Epithelial cell of esophagus (primary cell): ENCODE measurements at regions not wholly inside any gene's neighbourhood (a gene's known extent, or its start where the extent isn't known, plus 50 kb on each side); places are given as distances from the start of the nearest gene placed in this dataset.

ENCODE experiments used
- DNase-seq: peaks from one replicate; pipeline ENCODE4 v3.0.0; 2010; ENCODE audit warnings: low read depth
- H3K4me3 ChIP-seq: 2 replicates; pipeline ENCODE4 v1.5.1; 2011; ENCODE audit warnings: mild to moderate bottlenecking, low read length, control low read depth
- CTCF ChIP-seq: IDR thresholded peaks from 2 replicates; pipeline ENCODE4 v1.5.1; 2011; ENCODE audit warnings: low read depth, mild to moderate bottlenecking, low read length, control low read depth, inconsistent platforms; ENCODE audit not compliant: insufficient read depth; ENCODE audit errors: missing control alignments

DNA sequence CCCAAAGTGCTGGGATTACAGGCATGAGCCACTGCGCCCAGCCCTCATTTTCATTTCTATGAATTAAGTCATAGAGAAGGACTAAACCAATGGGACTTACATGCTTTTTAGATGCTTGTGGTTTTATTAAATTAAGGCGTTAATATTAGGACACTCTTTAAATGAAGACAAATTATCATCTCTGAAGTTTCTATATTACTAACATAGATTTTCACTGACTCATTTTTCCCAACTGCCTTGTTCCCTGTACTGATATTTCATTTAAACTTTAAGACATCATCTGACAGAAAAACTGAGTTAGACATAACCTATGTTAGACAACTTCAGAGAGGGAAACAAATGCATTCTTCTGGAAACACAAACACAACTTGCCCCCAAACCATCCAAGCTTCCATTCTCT is 99.8 kb downstream of the BTG1 start:
- no peak overlapping the region for H3K4me3 ChIP-seq
- DNase-seq: no peak

DNA sequence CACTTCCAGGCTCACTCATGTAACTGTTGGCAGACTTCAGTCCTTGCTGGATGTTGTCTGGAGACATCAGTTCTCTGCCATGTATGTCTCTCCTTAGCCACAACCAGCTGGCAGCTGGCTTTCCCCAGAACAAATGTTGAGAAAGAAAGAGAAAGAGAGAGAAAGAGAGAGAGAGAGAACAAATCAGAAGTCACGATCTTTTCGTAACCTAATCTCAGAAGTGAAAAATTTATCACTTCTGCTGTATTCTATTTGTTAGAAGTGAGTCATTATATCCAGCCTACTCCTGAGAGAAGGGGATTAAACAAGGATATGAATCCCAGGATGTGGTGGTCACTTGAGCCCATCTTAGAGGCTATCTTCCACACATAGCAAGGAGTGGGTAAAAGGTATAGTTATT is 101.2 kb downstream of the BTG1 start:
- no peak overlapping the region for H3K4me3 ChIP-seq
- TF ChIP-seq CTCF: no peak
- DNase-seq: no peak

More for the DNA sequence above, 99.8 kb downstream of the BTG1 start:
- TF ChIP-seq CTCF: no peak

DNA sequence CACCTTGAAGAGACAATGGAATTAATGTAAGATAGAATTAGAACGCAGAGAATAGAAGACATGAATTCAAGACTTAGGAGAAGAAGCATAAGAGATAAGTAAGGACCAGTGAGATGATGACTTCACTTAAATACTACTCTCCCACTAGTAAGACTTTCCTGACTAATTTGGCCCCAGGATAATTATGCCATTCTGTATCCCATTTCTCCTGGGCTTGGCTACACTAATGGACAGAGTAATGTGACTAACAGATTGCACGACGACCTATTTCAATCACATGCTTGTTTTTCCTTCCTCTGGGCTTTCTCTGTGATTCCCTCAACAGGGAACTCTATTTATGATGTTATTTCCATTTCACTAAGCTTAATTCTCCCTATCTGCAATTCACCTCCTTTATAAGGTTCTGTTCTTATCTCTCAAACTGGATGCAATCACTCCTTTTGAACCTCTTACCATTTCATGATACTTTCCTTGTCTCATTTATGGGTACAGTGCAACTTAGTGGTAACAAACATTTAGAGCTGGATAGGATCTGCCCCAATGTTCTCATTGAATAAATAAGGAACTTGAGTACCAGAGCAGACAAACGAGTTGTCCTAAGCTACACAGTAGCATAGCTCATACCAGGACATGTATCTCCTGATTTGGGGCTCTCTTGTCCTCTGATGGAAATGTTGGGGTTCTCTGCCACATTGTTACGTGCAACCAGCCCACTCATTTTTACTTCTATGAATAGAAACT is 102.7 kb downstream of the BTG1 start:
- peak; percentile 95 for DNase-seq
- TF ChIP-seq CTCF: no peak

GRCh38 chr12:92041742-92042141 is 103.9 kb downstream of the BTG1 start:
- H3K4me3 ChIP-seq: no peak overlapping the region
- TF ChIP-seq CTCF: peak; percentile 23
- peak; percentile 89 for DNase-seq

More for the DNA sequence above, 102.7 kb downstream of the BTG1 start:
- no peak overlapping the region for H3K4me3 ChIP-seq

DNA sequence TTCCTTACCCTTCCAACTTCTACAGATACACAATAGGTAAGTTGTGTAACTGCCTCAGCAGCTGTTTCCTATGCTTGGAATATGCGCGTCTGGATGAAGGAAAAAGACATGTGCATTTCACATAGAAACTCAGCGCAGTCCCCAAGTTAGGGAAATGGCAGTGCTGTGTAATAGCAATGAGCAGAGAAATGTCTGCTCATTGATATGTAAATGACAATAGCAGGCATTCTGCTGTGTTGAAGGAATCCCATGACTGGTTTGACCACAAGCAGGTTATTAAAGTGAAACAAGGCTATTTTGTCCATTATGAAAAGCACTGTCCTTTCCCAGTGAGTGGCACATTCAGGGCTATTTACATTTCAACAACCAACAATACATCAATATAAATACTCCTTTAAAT is 106.6 kb downstream of the BTG1 start:
- TF ChIP-seq CTCF: no peak
- no peak for DNase-seq
- H3K4me3 ChIP-seq: no peak overlapping the region

GRCh38 chr12:92038476-92038875 is 107.2 kb downstream of the BTG1 start:
- no peak for DNase-seq
- no peak overlapping the region for H3K4me3 ChIP-seq
- no peak for TF ChIP-seq CTCF
